HepG2 (cell line): ENCODE measurements at regions not wholly inside any gene's neighbourhood (a gene's known extent, or its start where the extent isn't known, plus 50 kb on each side); places are given as distances from the start of the nearest gene placed in this dataset.

ENCODE experiments used
- ATAC-seq: fragments of 200-7000 bp; cut with Tn5 transposase; 3 replicates; pipeline ENCODE4 v1.9.1; 2020; ENCODE audit warnings: mild to moderate bottlenecking, moderate library complexity
- BruUV-seq: library from RNA; stranded (reverse); fragments of 400-500 nt; replicated peaks from 2 replicates; lab custom pipeline; 2021; lab: Mats Ljungman, UMichigan
- CTCF ChIA-PET: fragments of 300-600 bp; formaldehyde crosslinking; extraction: SDS; loops from one replicate; lab custom pipeline; 2021; ENCODE audit warnings: low total read pairs, inconsistent platforms, low intra/inter-chr PET ratio; lab: Yijun Ruan, JAX
- POLR2A ChIA-PET: fragments of 350-600 bp; sonication (Branson Sonifier 250); formaldehyde crosslinking; loops from one replicate; lab custom pipeline; 2020; ENCODE audit warnings: antibody characterized with exemption, inconsistent platforms; lab: Yijun Ruan, JAX
- DNase-seq: peaks from one replicate; pipeline ENCODE4 v3.0.0-alpha.2; 2015; ENCODE audit warnings: low spot score
- FAIRE-seq: peaks from 3 replicates; lab custom pipeline; 2011; peaks lifted over from hg19 to GRCh38; lab: Jason Lieb, UNC
- H2AFZ ChIP-seq: one replicate; pipeline ENCODE4 v1.6.1; 2011; ENCODE audit warnings: low read length, inconsistent platforms
- H3K27ac ChIP-seq: fragments of 300-600 bp; 3 replicates; pipeline ENCODE4 v1.8.0; 2011; ENCODE audit warnings: mixed run types, mild to moderate bottlenecking, mixed read lengths, low read length, inconsistent platforms; ENCODE audit not compliant: insufficient read depth; ENCODE audit errors: extremely low read length
- H3K27me3 ChIP-seq, 2 experiments: fragments of 200-600 bp in 1 of 2; 2 replicates in 1 of 2; 3 replicates in 1 of 2; pipeline versions ENCODE4 v1.6.0 to v1.8.0; 2011; ENCODE audit warnings: low read length in 2 of 2, mild to moderate bottlenecking in 2 of 2, moderate library complexity in 2 of 2, inconsistent platforms in 1 of 2; ENCODE audit not compliant: insufficient read depth in 2 of 2, control insufficient read depth in 1 of 2
- H3K36me3 ChIP-seq, 2 experiments: fragments of 200-600 bp in 1 of 2; replicated peaks in 1 of 2; 2 replicates in 1 of 2; 3 replicates in 1 of 2; pipeline versions ENCODE4 v1.5.1 to v1.8.0; 2011; ENCODE audit warnings: low read length in 2 of 2, inconsistent platforms in 1 of 2; ENCODE audit not compliant: insufficient read depth in 2 of 2, control insufficient read depth in 1 of 2
- H3K4me1 ChIP-seq: 2 replicates; pipeline ENCODE4 v1.5.1; 2012; ENCODE audit warnings: low read length, inconsistent platforms; ENCODE audit not compliant: insufficient read depth
- H3K4me2 ChIP-seq: 2 replicates; pipeline ENCODE4 v1.6.0; 2011; ENCODE audit warnings: low read depth, low read length, inconsistent platforms
- H3K4me3 ChIP-seq, 3 experiments: fragments of 200-600 bp in 1 of 3; sonication (generic), shearing (Covaris generic) in 1 of 3; replicated peaks in 1 of 3; 2 replicates each; pipeline ENCODE4 v1.5.1; 2011 to 2016; ENCODE audit warnings: low read length in 3 of 3, inconsistent platforms in 2 of 3, low read depth in 2 of 3, mild to moderate bottlenecking in 2 of 3, control low read depth in 1 of 3, mixed read lengths in 1 of 3; ENCODE audit not compliant: insufficient read depth in 1 of 3
- H3K79me2 ChIP-seq: one replicate; pipeline ENCODE4 v1.6.1; 2011; ENCODE audit warnings: low read length, inconsistent platforms; ENCODE audit not compliant: insufficient read depth
- H3K9ac ChIP-seq: 2 replicates; pipeline ENCODE4 v1.6.0; 2011; ENCODE audit warnings: mild to moderate bottlenecking, low read depth, low read length, inconsistent platforms; ENCODE audit not compliant: insufficient read depth
- H3K9me3 ChIP-seq: 2 replicates; pipeline ENCODE4 v1.5.1; 2012; ENCODE audit warnings: mild to moderate bottlenecking, low read length
- H4K20me1 ChIP-seq: 2 replicates; pipeline ENCODE4 v1.6.0; 2011; ENCODE audit warnings: inconsistent platforms, mild to moderate bottlenecking, low read length, moderate library complexity; ENCODE audit not compliant: insufficient read depth
- HDAC2 ChIP-seq: sonication (generic); formaldehyde crosslinking; IDR thresholded peaks from 2 replicates; pipeline ENCODE4 v1.4.0; 2020; ENCODE audit warnings: missing genetic modification reagents
- KLF9 ChIP-seq: IDR thresholded peaks from 2 replicates; pipeline ENCODE4 v1.6.1; 2016; ENCODE audit warnings: low read depth
- MEF2D ChIP-seq: sonication (generic); formaldehyde crosslinking; IDR thresholded peaks from 2 replicates; pipeline ENCODE4 v1.5.1; 2020; ENCODE audit warnings: mild to moderate bottlenecking, missing genetic modification reagents
- SOX6 ChIP-seq, 2 experiments: fragments of 450-650 bp in 1 of 2; sonication (generic) in 1 of 2; formaldehyde crosslinking in 1 of 2; IDR thresholded peaks; 2 replicates each; pipeline versions ENCODE4 v1.4.0 to v1.6.1; 2017 to 2020; ENCODE audit warnings: antibody characterized with exemption in 1 of 2, mild to moderate bottlenecking in 1 of 2, missing genetic modification reagents in 1 of 2
- ZMAT3 ChIP-seq: sonication (generic); formaldehyde crosslinking; conservative IDR thresholded peaks from 2 replicates; pipeline ENCODE4 v1.7.0; 2021; ENCODE audit warnings: missing genetic modification reagents
- ZNF576 ChIP-seq: sonication (generic); formaldehyde crosslinking; IDR thresholded peaks from 2 replicates; pipeline ENCODE4 v1.4.0; 2020; ENCODE audit warnings: mild to moderate bottlenecking, missing genetic modification reagents
- ZSCAN22 ChIP-seq: sonication (generic); formaldehyde crosslinking; IDR thresholded peaks from 2 replicates; pipeline ENCODE4 v1.4.0; 2020; ENCODE audit warnings: mild to moderate bottlenecking, missing genetic modification reagents
- WGBS: methylation state at CpG from one replicate; pipeline ENCODE4 v1.1.6; 2017; ENCODE audit warnings: low lambda C conversion rate; 5-methylcytosine and 5-hydroxymethylcytosine counted together
- in situ Hi-C: cut with HindIII; loops from 2 replicates; pipeline ENCODE4 v1.10.0; 2017; ENCODE audit warnings: low pct_unique_long_range_greater_than_20kb; ENCODE audit not compliant: extremely low pct_ligation_motif_present
- intact Hi-C: fragments of 100-400 bp; cut with micrococcal nuclease; formaldehyde crosslinking; loops from one replicate; pipeline ENCODE4 v1.10.0; 2022; ENCODE audit not compliant: unreplicated experiment

- FAIRE-seq (no peak), ATAC-seq (no peak), DNase-seq (no peak)
- Histone ChIP-seq H3K27ac (no peak overlapping the region), H3K4me1 (no peaks in the 10 kb centered on the region), H3K9ac (no peak overlapping the region), H3K4me3 (no peak overlapping the region), H3K36me3 (no peaks in the 10 kb centered on the region), H3K27me3 (no peaks in the 10 kb centered on the region), H3K4me2 (no peak overlapping the region), H4K20me1 (no peaks in the 10 kb centered on the region), H3K79me2 (no peaks in the 10 kb centered on the region), H2AFZ (no peak overlapping the region), H3K9me3 (no peaks in the 10 kb centered on the region)
- ChIA-PET POLR2A (no interaction called here), CTCF (no interaction called here)
- 3% methylated on average over 1 of the region's 1 CpG for WGBS
- in situ Hi-C loops (no loop called here), intact Hi-C loops (no loop called here)
- no peak for TF ChIP-seq ZSCAN22 (CRISPR knock-in tag)
- no peak for TF ChIP-seq ZMAT3
- no peak for TF ChIP-seq KLF9 (CRISPR knock-in tag)
- TF ChIP-seq HDAC2: no peak
- TF ChIP-seq MEF2D (CRISPR knock-in tag): no peak
- no TSS peak for BruUV-seq
These were observed 268.3 kb downstream of the TMA16 start for GRCh38 chr4:163762741-163763140.

GRCh38 chr4:163764569-163764968 is 270.1 kb downstream of the TMA16 start:
- no peak for TF ChIP-seq KLF9 (CRISPR knock-in tag)
- TF ChIP-seq SOX6 (IDR thresholded peaks at IDR 0.05): no peak
- no peak for TF ChIP-seq SOX6 (CRISPR knock-in tag; IDR thresholded peaks at IDR 0.05)
- no peak for TF ChIP-seq ZNF576
- no peaks in the 10 kb centered on the region for H3K36me3 ChIP-seq
- no peak overlapping the region for H3K4me2 ChIP-seq
- H3K4me1 ChIP-seq: no peaks in the 10 kb centered on the region
- DNase-seq (no peak), ATAC-seq (no peak), FAIRE-seq (no peak)
- H3K9me3 ChIP-seq: no peaks in the 10 kb centered on the region
- no peak overlapping the region for H3K9ac ChIP-seq
- 0% methylated on average over 2 of the region's 2 CpGs for WGBS
- CTCF ChIA-PET: no interaction called here
- no peak overlapping the region for H2AFZ ChIP-seq
- POLR2A ChIA-PET: no interaction called here
- no peak overlapping the region for H3K4me3 ChIP-seq
- in situ Hi-C loops (no loop called here), intact Hi-C loops (no loop called here)
- BruUV-seq: no TSS peak
- no peaks in the 10 kb centered on the region for H4K20me1 ChIP-seq
- no peaks in the 10 kb centered on the region for H3K79me2 ChIP-seq
- no peaks in the 10 kb centered on the region for H3K27me3 ChIP-seq
- H3K27ac ChIP-seq: no peak overlapping the region
